CD4-positive, alpha-beta T cell (primary cell): ENCODE measurements at regions not wholly inside any gene's neighbourhood (a gene's known extent, or its start where the extent isn't known, plus 50 kb on each side); places are given as distances from the start of the nearest gene placed in this dataset.

Experiments used
- ATAC-seq: fragments of 200-7000 bp; cut with Tn5 transposase; one replicate; pipeline ENCODE4 v1.10.0; 2022; ENCODE audit warnings: mild to moderate bottlenecking; ENCODE audit not compliant: poor library complexity
- CTCF ChIA-PET: fragments of 350-600 bp; sonication (Branson Sonifier 250); formaldehyde crosslinking; loops from one replicate; lab custom pipeline; 2021; ENCODE audit warnings: antibody characterized with exemption, inconsistent platforms; lab: Charles Lee
- POLR2A ChIA-PET: fragments of 350-600 bp; sonication (Branson Sonifier 250); formaldehyde crosslinking; loops from one replicate; lab custom pipeline; 2021; ENCODE audit warnings: antibody characterized with exemption, inconsistent platforms; lab: Charles Lee
- DNase-seq, 14 experiments: peaks; one replicate each; pipeline ENCODE4 v3.0.0-alpha.2; 2013 to 2020; ENCODE audit warnings: mixed read lengths in 2 of 14
- H3K27ac ChIP-seq, 2 donors: one replicate each; pipeline versions ENCODE4 v1.5.1 to v1.7.0; 2013; ENCODE audit warnings: low read length in 2 of 2, low read depth in 1 of 2, mild to moderate bottlenecking in 1 of 2
- H3K27me3 ChIP-seq, 2 experiments: 1 replicate in 1 of 2; 2 replicates in 1 of 2; pipeline versions ENCODE4 v1.6.1 to v1.7.0; 2013; ENCODE audit warnings: low read length in 2 of 2, control low read depth in 1 of 2, mild to moderate bottlenecking in 1 of 2, moderate library complexity in 1 of 2; ENCODE audit not compliant: insufficient read depth in 2 of 2, control insufficient read depth in 1 of 2
- H3K36me3 ChIP-seq: one replicate; pipeline ENCODE4 v1.6.1; 2013; ENCODE audit warnings: low read length, control low read depth; ENCODE audit not compliant: insufficient read depth
- H3K4me1 ChIP-seq: one replicate; pipeline ENCODE4 v1.6.1; 2013; ENCODE audit warnings: low read length, control low read depth; ENCODE audit not compliant: insufficient read depth
- H3K4me3 ChIP-seq: one replicate; pipeline ENCODE4 v1.5.1; 2013; ENCODE audit warnings: mild to moderate bottlenecking, low read length, moderate library complexity
- H3K9me3 ChIP-seq, 2 experiments: 1 replicate in 1 of 2; 2 replicates in 1 of 2; pipeline versions ENCODE4 v1.6.1 to v1.7.0; 2013; ENCODE audit warnings: low read length in 2 of 2, mild to moderate bottlenecking in 2 of 2, control low read depth in 1 of 2, moderate library complexity in 1 of 2; ENCODE audit not compliant: control insufficient read depth in 1 of 2, insufficient read depth in 1 of 2
- H3K27ac Mint-ChIP-seq: one replicate; pipeline ENCODE4 v1.8.0; 2020; ENCODE audit warnings: mixed read lengths
- H3K27me3 Mint-ChIP-seq: one replicate; pipeline ENCODE4 v1.8.0; 2021; ENCODE audit warnings: mixed read lengths
- H3K36me3 Mint-ChIP-seq: one replicate; pipeline ENCODE4 v1.8.0; 2021; ENCODE audit warnings: low read depth, mixed read lengths
- H3K4me1 Mint-ChIP-seq: one replicate; pipeline ENCODE4 v1.8.0; 2021; ENCODE audit warnings: low read depth, mixed read lengths
- H3K4me3 Mint-ChIP-seq: one replicate; pipeline ENCODE4 v1.8.0; 2020; ENCODE audit warnings: mild to moderate bottlenecking, mixed read lengths
- H3K9me3 Mint-ChIP-seq: one replicate; pipeline ENCODE4 v1.8.0; 2020; ENCODE audit warnings: mixed read lengths
- CTCF ChIP-seq: fragments of 200-600 bp; IDR thresholded peaks from one replicate; pipeline ENCODE4 v1.8.0; 2022; ENCODE audit warnings: antibody characterized with exemption, mild to moderate bottlenecking
- intact Hi-C, 2 experiments: fragments of 100-400 bp; cut with DNase I in 1 of 2; cut with micrococcal nuclease in 1 of 2; formaldehyde crosslinking; loops; one replicate each; pipeline versions ENCODE4 v1.15.1 to v1.9.0; 2023 to 2025; cut with DNase I, micrococcal nuclease

- H3K27me3 Mint-ChIP-seq: no peaks in the 10 kb centered on the region
- no peak overlapping the region for H3K27ac ChIP-seq
- H3K4me3 ChIP-seq: no peak overlapping the region
- no peak for TF ChIP-seq CTCF
- H3K4me3 Mint-ChIP-seq: no peak overlapping the region
- ChIA-PET CTCF (interaction anchor here (1.6 kb wide), 1 partner anchor 48 kb away, joined by 3 read pairs; no protein-coding TSS in a partner anchor), POLR2A (no interaction called here)
- peaks cover 2% of the 10 kb centered on the region for H3K9me3 Mint-ChIP-seq
- DNase-seq (no peak), ATAC-seq (no peak)
- H3K4me1 ChIP-seq: no peaks in the 10 kb centered on the region
- no peaks in the 10 kb centered on the region for H3K9me3 ChIP-seq
- no peaks in the 10 kb centered on the region for H3K4me1 Mint-ChIP-seq
- H3K36me3 ChIP-seq: no peaks in the 10 kb centered on the region
- H3K36me3 Mint-ChIP-seq: no peaks in the 10 kb centered on the region
- H3K27me3 ChIP-seq: no peaks in the 10 kb centered on the region
- intact Hi-C loops: no loop called here
- no peak overlapping the region for H3K27ac Mint-ChIP-seq
Measured at GRCh38 chrX:33273535-33273934, 62.2 kb upstream of the DMD start.

- intact Hi-C loops: no loop called here
- Mint-ChIP-seq H3K9me3 (peaks cover 2% of the 10 kb centered on the region), H3K27me3 (no peaks in the 10 kb centered on the region), H3K36me3 (no peaks in the 10 kb centered on the region), H3K4me1 (no peaks in the 10 kb centered on the region), H3K4me3 (no peak overlapping the region), H3K27ac (no peak overlapping the region)
- Histone ChIP-seq H3K4me3 (no peak overlapping the region), H3K4me1 (no peaks in the 10 kb centered on the region), H3K27me3 (no peaks in the 10 kb centered on the region), H3K27ac (no peak overlapping the region), H3K9me3 (no peaks in the 10 kb centered on the region), H3K36me3 (no peaks in the 10 kb centered on the region)
- DNase-seq: no peak
- no peak for ATAC-seq
- TF ChIP-seq CTCF: no peak
- CTCF ChIA-PET: interaction anchor here (1.6 kb wide), 1 partner anchor 49 kb away, joined by 3 read pairs; no protein-coding TSS in a partner anchor
- POLR2A ChIA-PET: no interaction called here
Measured at GRCh38 chrX:33272986-33273385, 61.6 kb upstream of the DMD start.
